ENCODE measurements at regions not wholly inside any gene's neighbourhood (a gene's known extent, or its start where the extent isn't known, plus 50 kb on each side); places are given as distances from the start of the nearest gene placed in this dataset.

GRCh38 chr4:57371671-57372070 is 261.5 kb upstream of the IGFBP7 start:
- Histone ChIP-seq H3K4ac (ENCODE audit: low read depth, low read length) (no peak overlapping the region), H3K9ac (ENCODE audit: extremely low read depth, insufficient read length, low read length) (no peak overlapping the region), H4K8ac (replicated peaks; ENCODE audit: insufficient read length, low read depth, low read length) (no peak overlapping the region), H3K79me1 (ENCODE audit: insufficient read depth, low read depth, low read length, poor library complexity, severe bottlenecking) (no peaks in the 10 kb centered on the region), H2BK5ac (ENCODE audit: insufficient read length, low read length) (no peak overlapping the region), H2AFZ (ENCODE audit: low read length) (no peak overlapping the region), H3K23me2 (ENCODE audit: insufficient read length, low read depth, low read length, poor library complexity, severe bottlenecking) (no peaks in the 10 kb centered on the region), H2AK5ac (ENCODE audit: insufficient read length, low read length) (no peak overlapping the region), H3K23ac (ENCODE audit: insufficient read length, low read depth, low read length) (no peak overlapping the region), H2BK15ac (ENCODE audit: low read depth, low read length) (no peak overlapping the region), H2BK120ac (ENCODE audit: low read depth, low read length, poor library complexity, severe bottlenecking) (no peak overlapping the region), H2BK12ac (ENCODE audit: insufficient read length, low read depth, low read length) (no peak overlapping the region), H3K4me2 (ENCODE audit: insufficient read depth, insufficient read length, low read length) (no peak overlapping the region), H4K20me1 (ENCODE audit: control insufficient read depth, insufficient read depth, insufficient read length) (no peaks in the 10 kb centered on the region), H3K18ac (ENCODE audit: insufficient read length, low read depth, low read length) (no peak overlapping the region), H4K91ac (ENCODE audit: insufficient read length, low read depth, low read length) (no peak overlapping the region), H3K14ac (ENCODE audit: insufficient read depth, low read length) (no peak overlapping the region), H3K79me2 (ENCODE audit: insufficient read depth, low read length) (no peaks in the 10 kb centered on the region), H3K27ac (ENCODE audit: insufficient read length, low read depth, low read length) (no peak overlapping the region), H3K56ac (ENCODE audit: insufficient read length, low read depth, low read length) (no peak overlapping the region), H2BK20ac (ENCODE audit: low read depth, low read length, poor library complexity, severe bottlenecking) (no peak overlapping the region), H3K4me1 (ENCODE audit: insufficient read depth, low read length) (no peaks in the 10 kb centered on the region), H3T11ph (ENCODE audit: low read length) (no peak overlapping the region), H3K9me3 (ENCODE audit: control insufficient read depth, low read depth, low read length) (no peaks in the 10 kb centered on the region), H4K5ac (ENCODE audit: insufficient read length, low read depth, low read length) (no peak overlapping the region), H3K27me3 (ENCODE audit: insufficient read depth, low read length) (no peaks in the 10 kb centered on the region)
- Mint-ChIP-seq H3K9me3 (peaks cover 7 to 14% of the 10 kb centered on the region in 2 experiments; a peak in 4 of 5 replicates), H3K4me1 (peaks cover 9 to 23% of the 10 kb centered on the region in 2 experiments), H3K4me3 (no peak overlapping the region), H3K27me3 (ENCODE audit: low read depth) (no peaks in the 10 kb centered on the region; the same call in 1 of the 2 replicates), H3K27ac (0 out of 7 replicates have a peak overlapping the region, but pooled peaks of 1 of the 3 experiments have one; percentile 24), H3K36me3 (ENCODE audit: insufficient read depth in 1 of 3, low read depth in 3 of 3) (peaks cover 0 to 21% (median 15%) of the 10 kb centered on the region in 3 experiments; a peak in 6 of 7 replicates)
- TF ChIP-seq, protein P1, sequence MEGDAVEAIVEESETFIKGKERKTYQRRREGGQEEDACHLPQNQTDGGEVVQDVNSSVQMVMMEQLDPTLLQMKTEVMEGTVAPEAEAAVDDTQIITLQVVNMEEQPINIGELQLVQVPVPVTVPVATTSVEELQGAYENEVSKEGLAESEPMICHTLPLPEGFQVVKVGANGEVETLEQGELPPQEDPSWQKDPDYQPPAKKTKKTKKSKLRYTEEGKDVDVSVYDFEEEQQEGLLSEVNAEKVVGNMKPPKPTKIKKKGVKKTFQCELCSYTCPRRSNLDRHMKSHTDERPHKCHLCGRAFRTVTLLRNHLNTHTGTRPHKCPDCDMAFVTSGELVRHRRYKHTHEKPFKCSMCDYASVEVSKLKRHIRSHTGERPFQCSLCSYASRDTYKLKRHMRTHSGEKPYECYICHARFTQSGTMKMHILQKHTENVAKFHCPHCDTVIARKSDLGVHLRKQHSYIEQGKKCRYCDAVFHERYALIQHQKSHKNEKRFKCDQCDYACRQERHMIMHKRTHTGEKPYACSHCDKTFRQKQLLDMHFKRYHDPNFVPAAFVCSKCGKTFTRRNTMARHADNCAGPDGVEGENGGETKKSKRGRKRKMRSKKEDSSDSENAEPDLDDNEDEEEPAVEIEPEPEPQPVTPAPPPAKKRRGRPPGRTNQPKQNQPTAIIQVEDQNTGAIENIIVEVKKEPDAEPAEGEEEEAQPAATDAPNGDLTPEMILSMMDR (conservative IDR thresholded peaks at IDR 0.05), result no peak
- no CpG with 5 or more reads among the region's 4 CpGs for WGBS (ENCODE audit: extremely low coverage, insufficient read length, low lambda C conversion rate)
- DNase-seq, result no peak
